Cardiac muscle cell (in vitro differentiated cells and primary cell): ENCODE measurements at regions not wholly inside any gene's neighbourhood (a gene's known extent, or its start where the extent isn't known, plus 50 kb on each side); places are given as distances from the start of the nearest gene placed in this dataset.
A peak's percentile ranks its signal among the peaks of the same experiment; 100 is the strongest.

Experiments
- DNase-seq, 2 donors: peaks; one replicate each; pipeline versions ENCODE4 v3.0.0 to v3.0.0-alpha.2; 2010 to 2017; ENCODE audit warnings: low read depth in 1 of 2, low spot score in 1 of 2
- H3K27ac ChIP-seq: fragments of 200-600 bp; sonication (generic); 2 replicates; pipeline ENCODE4 v1.5.1; 2016
- H3K27me3 ChIP-seq: fragments of 200-600 bp; sonication (generic); 2 replicates; pipeline ENCODE4 v1.6.0; 2016; ENCODE audit warnings: control low read depth
- H3K36me3 ChIP-seq: fragments of 200-600 bp; sonication (generic); 2 replicates; pipeline ENCODE4 v1.5.1; 2016; ENCODE audit warnings: control low read depth
- H3K4me1 ChIP-seq: fragments of 200-600 bp; sonication (generic); 2 replicates; pipeline ENCODE4 v1.8.1; 2017; ENCODE audit warnings: low read depth, mild to moderate bottlenecking, mixed run types
- H3K4me3 ChIP-seq: fragments of 200-600 bp; sonication (generic); 2 replicates; pipeline ENCODE4 v1.5.1; 2016; ENCODE audit warnings: mild to moderate bottlenecking
- H3K9me3 ChIP-seq: fragments of 200-600 bp; sonication (generic); 2 replicates; pipeline ENCODE4 v1.5.1; 2017; ENCODE audit warnings: low read depth, mild to moderate bottlenecking, control low read depth
- TF ChIP-seq, protein P1 (sequence below): IDR thresholded peaks from 2 replicates; pipeline ENCODE4 v1.5.1; 2012; ENCODE audit warnings: low read depth, mild to moderate bottlenecking, low read length

DNA sequence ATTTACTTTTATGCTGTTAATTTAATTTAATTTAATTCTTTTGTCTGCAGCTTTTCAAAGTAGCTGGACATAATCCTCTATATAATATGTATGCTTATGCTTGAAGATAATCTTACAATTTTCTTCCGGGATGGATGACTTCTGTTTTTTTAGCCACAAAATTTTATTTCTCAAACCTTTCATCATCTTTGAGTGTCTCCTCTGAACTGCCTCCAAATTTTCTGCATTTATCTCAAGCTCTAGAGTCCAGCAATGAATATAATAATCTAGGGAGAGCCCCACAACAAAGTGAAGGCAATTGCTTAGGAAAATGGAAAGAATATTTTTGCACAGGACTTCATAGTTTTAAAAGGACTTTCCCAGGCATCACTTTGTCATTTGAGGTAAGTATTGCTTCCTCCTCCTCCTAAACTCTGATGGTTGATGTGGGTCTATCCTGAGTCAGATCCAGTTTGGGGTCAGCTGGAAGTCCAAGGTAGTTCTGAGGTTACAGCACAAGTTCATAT lies 53.7 kb upstream of the FAM3C start:
- Histone ChIP-seq H3K4me3 (no peak overlapping the region), H3K9me3 (no peaks in the 10 kb centered on the region), H3K27me3 (no peaks in the 10 kb centered on the region), H3K4me1 (no peaks in the 10 kb centered on the region), H3K27ac (no peak overlapping the region), H3K36me3 (no peaks in the 10 kb centered on the region)
- DNase-seq, result peak in 1 of 2 donors; percentile 36
- TF ChIP-seq, protein P1, sequence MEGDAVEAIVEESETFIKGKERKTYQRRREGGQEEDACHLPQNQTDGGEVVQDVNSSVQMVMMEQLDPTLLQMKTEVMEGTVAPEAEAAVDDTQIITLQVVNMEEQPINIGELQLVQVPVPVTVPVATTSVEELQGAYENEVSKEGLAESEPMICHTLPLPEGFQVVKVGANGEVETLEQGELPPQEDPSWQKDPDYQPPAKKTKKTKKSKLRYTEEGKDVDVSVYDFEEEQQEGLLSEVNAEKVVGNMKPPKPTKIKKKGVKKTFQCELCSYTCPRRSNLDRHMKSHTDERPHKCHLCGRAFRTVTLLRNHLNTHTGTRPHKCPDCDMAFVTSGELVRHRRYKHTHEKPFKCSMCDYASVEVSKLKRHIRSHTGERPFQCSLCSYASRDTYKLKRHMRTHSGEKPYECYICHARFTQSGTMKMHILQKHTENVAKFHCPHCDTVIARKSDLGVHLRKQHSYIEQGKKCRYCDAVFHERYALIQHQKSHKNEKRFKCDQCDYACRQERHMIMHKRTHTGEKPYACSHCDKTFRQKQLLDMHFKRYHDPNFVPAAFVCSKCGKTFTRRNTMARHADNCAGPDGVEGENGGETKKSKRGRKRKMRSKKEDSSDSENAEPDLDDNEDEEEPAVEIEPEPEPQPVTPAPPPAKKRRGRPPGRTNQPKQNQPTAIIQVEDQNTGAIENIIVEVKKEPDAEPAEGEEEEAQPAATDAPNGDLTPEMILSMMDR, result no peak

DNA sequence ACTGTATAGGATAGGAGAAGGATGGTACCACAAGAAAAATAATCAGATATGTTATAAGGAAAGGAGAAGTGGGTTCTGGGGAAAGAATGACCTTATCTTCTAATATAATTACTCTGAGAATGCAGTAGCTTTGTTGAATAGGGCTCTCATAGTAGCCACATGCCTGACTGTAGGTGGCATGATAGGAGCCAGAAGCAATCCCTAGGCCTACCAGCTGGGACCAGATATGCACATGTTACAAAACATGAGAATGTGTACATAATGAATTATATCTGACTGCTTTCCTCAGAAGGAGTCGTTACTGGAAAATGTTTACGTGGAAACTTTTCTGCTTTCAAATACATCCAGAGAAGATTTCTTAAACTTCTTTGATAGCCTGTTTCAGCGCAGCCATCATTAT lies 53.2 kb upstream of the FAM3C start:
- H3K27me3 ChIP-seq, result no peaks in the 10 kb centered on the region
- H3K27ac ChIP-seq, result no peak overlapping the region
- TF ChIP-seq, protein P1, result peak; percentile 30

DNA sequence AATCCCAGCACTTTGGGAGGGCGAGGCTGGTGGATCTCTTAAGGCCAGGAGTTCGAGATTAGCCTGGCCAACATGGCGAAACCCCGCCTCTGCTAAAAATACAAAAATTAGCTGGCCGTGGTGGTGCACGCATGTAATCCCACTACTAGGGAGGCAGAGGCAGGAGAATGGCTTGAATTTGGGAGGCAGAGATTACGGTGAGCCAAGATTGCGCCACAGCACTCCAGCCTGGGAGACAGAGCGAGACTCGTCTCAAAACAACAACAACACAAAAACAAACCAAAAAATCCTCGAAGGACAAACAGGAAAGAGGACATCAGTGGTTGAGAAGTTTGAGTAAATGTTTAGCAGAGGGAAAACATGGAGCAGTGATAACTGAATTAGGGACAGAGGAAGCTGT lies 52.3 kb upstream of the FAM3C start:
- Histone ChIP-seq H3K27ac (no peak overlapping the region), H3K36me3 (no peaks in the 10 kb centered on the region), H3K9me3 (no peaks in the 10 kb centered on the region), H3K4me1 (no peaks in the 10 kb centered on the region), H3K27me3 (no peaks in the 10 kb centered on the region), H3K4me3 (no peak overlapping the region)
- TF ChIP-seq, protein P1, result no peak
- DNase-seq, result no peak

More for the DNA sequence above, 53.2 kb upstream of the FAM3C start:
- no peaks in the 10 kb centered on the region for H3K36me3 ChIP-seq
- DNase-seq, result peak in 1 of 2 donors; percentile 57
- H3K4me3 ChIP-seq, result no peak overlapping the region
- H3K9me3 ChIP-seq, result no peaks in the 10 kb centered on the region
- H3K4me1 ChIP-seq, result no peaks in the 10 kb centered on the region

DNA sequence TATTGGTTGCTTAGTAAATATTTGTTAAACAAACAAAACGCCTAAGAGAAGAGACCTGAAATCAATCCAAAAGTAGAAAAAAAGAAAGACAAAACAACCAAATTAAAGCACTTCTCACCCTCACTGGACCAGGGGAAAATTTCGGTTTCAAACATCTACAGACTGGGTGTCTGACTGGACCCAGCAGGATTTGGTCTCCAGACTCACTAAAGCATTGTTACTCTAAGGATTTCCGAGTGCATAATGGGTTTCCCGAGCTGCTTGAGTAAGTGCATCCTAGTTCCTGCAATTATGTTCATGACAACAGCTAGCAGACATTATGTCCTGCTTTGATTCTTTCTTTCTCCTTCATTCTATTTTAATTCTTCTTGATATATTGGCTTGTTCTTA lies 51.8 kb upstream of the FAM3C start:
- no peaks in the 10 kb centered on the region for H3K36me3 ChIP-seq
- no peak overlapping the region for H3K27ac ChIP-seq
- TF ChIP-seq, protein P1, result no peak
- no peaks in the 10 kb centered on the region for H3K9me3 ChIP-seq
- no peaks in the 10 kb centered on the region for H3K4me1 ChIP-seq
- H3K4me3 ChIP-seq, result no peak overlapping the region
- no peak for DNase-seq
- no peaks in the 10 kb centered on the region for H3K27me3 ChIP-seq

DNA sequence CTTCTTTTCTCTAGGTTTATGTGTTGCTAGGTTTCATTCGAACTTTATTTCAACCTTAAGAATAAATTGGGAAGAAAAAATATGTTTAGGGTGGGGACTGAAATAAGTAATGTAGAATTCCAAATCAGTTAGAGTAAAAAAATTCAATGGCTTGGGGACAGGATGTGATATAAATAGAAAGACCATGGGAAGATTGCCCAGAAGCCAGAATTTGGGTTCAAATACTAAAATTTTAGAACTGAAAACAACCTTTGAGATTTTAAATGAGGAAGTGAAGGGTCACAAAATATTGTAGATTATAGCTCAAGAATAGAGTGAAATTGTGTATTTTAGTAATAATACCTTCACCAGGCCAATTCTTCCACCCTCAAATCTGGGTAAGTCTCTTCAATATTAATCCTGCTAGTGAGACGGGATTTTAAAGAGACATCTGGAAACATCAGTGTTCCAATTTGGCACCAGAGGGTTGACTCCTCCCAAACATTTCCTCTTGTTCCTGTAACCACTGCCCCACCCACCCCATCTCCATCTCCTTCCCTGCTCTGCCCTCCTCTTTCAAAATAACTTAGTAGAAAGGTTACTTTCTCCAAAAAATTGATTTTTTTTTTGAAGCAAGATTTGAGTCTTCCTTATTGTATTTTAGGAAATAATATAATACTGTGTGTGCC lies 51.3 kb upstream of the FAM3C start:
- TF ChIP-seq, protein P1, result no peak
- H3K4me1 ChIP-seq, result no peaks in the 10 kb centered on the region
- H3K4me3 ChIP-seq, result no peak overlapping the region
- no peak overlapping the region for H3K27ac ChIP-seq
- no peak for DNase-seq
- no peaks in the 10 kb centered on the region for H3K9me3 ChIP-seq
- no peaks in the 10 kb centered on the region for H3K27me3 ChIP-seq
- no peaks in the 10 kb centered on the region for H3K36me3 ChIP-seq
